MM.1S (cell line): ENCODE measurements at regions not wholly inside any gene's neighbourhood (a gene's known extent, or its start where the extent isn't known, plus 50 kb on each side); places are given as distances from the start of the nearest gene placed in this dataset.

ENCODE experiments used
- DNase-seq: peaks from one replicate; pipeline ENCODE4 v3.0.0-alpha.2; 2015
- H2AFZ ChIP-seq: fragments of 300-600 bp; sonication (generic); 2 replicates; pipeline ENCODE4 v1.6.0; 2016; ENCODE audit warnings: antibody characterized with exemption, low read length
- H3F3A ChIP-seq: fragments of 300-600 bp; sonication (generic); 2 replicates; pipeline ENCODE4 v1.6.1; 2016; ENCODE audit warnings: mild to moderate bottlenecking, antibody characterized with exemption, low read length, moderate library complexity, mixed read lengths; ENCODE audit not compliant: insufficient read depth
- H3K27ac ChIP-seq: fragments of 300-600 bp; sonication (generic); 2 replicates; pipeline ENCODE4 v1.5.1; 2016; ENCODE audit warnings: mild to moderate bottlenecking, low read length
- H3K27me3 ChIP-seq: fragments of 300-600 bp; sonication (generic); replicated peaks from 2 replicates; pipeline ENCODE4 v1.6.0; 2016; ENCODE audit warnings: low read length; ENCODE audit not compliant: insufficient read depth
- H3K36me3 ChIP-seq: fragments of 300-600 bp; sonication (generic); replicated peaks from 2 replicates; pipeline ENCODE4 v1.6.1; 2016; ENCODE audit warnings: mild to moderate bottlenecking, low read length, mixed read lengths; ENCODE audit not compliant: insufficient read depth
- H3K4me1 ChIP-seq: fragments of 300-600 bp; sonication (generic); 2 replicates; pipeline ENCODE4 v1.6.1; 2016; ENCODE audit warnings: low read length, mixed read lengths
- H3K4me2 ChIP-seq: fragments of 300-600 bp; sonication (generic); 2 replicates; pipeline ENCODE4 v1.6.0; 2016; ENCODE audit warnings: low read depth, low read length
- H3K4me3 ChIP-seq: fragments of 300-600 bp; sonication (generic); 2 replicates; pipeline ENCODE4 v1.5.1; 2016; ENCODE audit warnings: low read length, mixed read lengths
- H3K79me2 ChIP-seq: fragments of 300-600 bp; sonication (generic); 2 replicates; pipeline ENCODE4 v1.6.1; 2016; ENCODE audit warnings: mixed run types, low read length, mixed read lengths
- H3K9ac ChIP-seq: fragments of 300-600 bp; sonication (generic); 2 replicates; pipeline ENCODE4 v1.6.1; 2016; ENCODE audit warnings: low read length, mixed read lengths
- H3K9me2 ChIP-seq: fragments of 300-600 bp; sonication (generic); replicated peaks from 2 replicates; pipeline ENCODE4 v1.6.1; 2016; ENCODE audit warnings: mild to moderate bottlenecking, low read length, mixed read lengths; ENCODE audit not compliant: insufficient read depth
- H3K9me3 ChIP-seq: fragments of 300-600 bp; sonication (generic); replicated peaks from 2 replicates; pipeline ENCODE4 v1.6.1; 2016; ENCODE audit warnings: mild to moderate bottlenecking, low read length, mixed read lengths; ENCODE audit not compliant: insufficient read depth
- H4K20me1 ChIP-seq: fragments of 300-600 bp; sonication (generic); 2 replicates; pipeline ENCODE4 v1.6.1; 2016; ENCODE audit warnings: mild to moderate bottlenecking, low read length, moderate library complexity, mixed read lengths; ENCODE audit not compliant: insufficient read depth
- EZH2 ChIP-seq: fragments of 300-600 bp; sonication (generic); optimal IDR thresholded peaks from 2 replicates; pipeline ENCODE3; 2017; ENCODE audit warnings: low read depth, mild to moderate bottlenecking, antibody characterized with exemption, low read length, mixed read lengths
- EZH2phosphoT487 ChIP-seq: fragments of 300-600 bp; sonication (generic); IDR thresholded peaks from 2 replicates; pipeline ENCODE4 v1.6.1; 2018; ENCODE audit warnings: antibody characterized with exemption, low read length
- TF ChIP-seq, protein P1 (sequence below): fragments of 300-600 bp; sonication (generic); IDR thresholded peaks from 2 replicates; pipeline ENCODE4 v1.5.1; 2016; ENCODE audit warnings: antibody characterized with exemption, low read length, mixed read lengths

DNA sequence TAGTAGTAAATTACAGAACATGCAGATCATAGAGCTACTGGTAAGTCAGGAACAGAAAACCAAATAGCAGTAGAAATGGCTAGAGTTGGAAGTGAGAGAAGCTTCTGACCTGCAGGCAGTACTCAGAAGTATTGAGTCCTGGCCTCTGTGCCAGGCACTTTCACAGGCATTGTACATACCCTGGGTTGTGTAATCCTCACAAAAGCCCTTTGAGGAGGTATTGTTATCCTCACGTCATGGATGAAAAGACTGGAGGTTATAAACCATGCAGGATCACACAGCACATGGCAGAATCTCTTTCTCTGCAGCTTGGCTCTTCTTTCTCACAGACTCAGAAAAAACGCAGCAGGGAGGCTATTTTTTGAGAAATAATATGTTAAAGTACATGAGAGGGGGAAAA, 789.3 kb upstream of the FAM98A start:
- DNase-seq, result no peak
- H4K20me1 ChIP-seq, result no peaks in the 10 kb centered on the region
- TF ChIP-seq EZH2 (no peak), EZH2phosphoT487 (no peak)
- TF ChIP-seq, protein P1, sequence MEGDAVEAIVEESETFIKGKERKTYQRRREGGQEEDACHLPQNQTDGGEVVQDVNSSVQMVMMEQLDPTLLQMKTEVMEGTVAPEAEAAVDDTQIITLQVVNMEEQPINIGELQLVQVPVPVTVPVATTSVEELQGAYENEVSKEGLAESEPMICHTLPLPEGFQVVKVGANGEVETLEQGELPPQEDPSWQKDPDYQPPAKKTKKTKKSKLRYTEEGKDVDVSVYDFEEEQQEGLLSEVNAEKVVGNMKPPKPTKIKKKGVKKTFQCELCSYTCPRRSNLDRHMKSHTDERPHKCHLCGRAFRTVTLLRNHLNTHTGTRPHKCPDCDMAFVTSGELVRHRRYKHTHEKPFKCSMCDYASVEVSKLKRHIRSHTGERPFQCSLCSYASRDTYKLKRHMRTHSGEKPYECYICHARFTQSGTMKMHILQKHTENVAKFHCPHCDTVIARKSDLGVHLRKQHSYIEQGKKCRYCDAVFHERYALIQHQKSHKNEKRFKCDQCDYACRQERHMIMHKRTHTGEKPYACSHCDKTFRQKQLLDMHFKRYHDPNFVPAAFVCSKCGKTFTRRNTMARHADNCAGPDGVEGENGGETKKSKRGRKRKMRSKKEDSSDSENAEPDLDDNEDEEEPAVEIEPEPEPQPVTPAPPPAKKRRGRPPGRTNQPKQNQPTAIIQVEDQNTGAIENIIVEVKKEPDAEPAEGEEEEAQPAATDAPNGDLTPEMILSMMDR, result no peak
- no peak overlapping the region for H2AFZ ChIP-seq
- no peaks in the 10 kb centered on the region for H3K79me2 ChIP-seq
- no peak overlapping the region for H3K27ac ChIP-seq
- no peaks in the 10 kb centered on the region for H3F3A ChIP-seq
- H3K9ac ChIP-seq, result no peak overlapping the region
- H3K9me2 ChIP-seq, result no peaks in the 10 kb centered on the region
- no peaks in the 10 kb centered on the region for H3K9me3 ChIP-seq
- no peaks in the 10 kb centered on the region for H3K27me3 ChIP-seq
- H3K4me3 ChIP-seq, result no peak overlapping the region
- no peaks in the 10 kb centered on the region for H3K4me1 ChIP-seq
- H3K4me2 ChIP-seq, result no peak overlapping the region
- H3K36me3 ChIP-seq, result no peaks in the 10 kb centered on the region

DNA sequence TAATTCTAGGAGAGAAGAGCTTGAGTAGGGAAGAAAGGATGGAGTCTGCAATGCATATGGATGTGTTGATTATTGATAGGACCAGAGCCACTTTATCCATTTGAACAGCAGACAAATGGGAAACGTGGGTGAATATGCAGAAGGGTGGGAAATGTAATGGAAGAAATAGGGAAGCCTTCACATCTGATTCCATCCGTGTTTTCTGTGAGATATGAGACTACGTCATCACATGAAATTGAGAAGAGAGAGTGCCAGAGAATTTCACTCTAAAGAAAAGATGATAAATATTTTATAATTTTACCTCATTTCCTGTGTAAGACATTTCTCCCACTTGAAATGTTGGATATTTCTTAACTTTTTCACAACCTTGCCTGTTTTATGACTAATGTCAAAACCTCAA, 788.4 kb upstream of the FAM98A start:
- H3K79me2 ChIP-seq, result no peaks in the 10 kb centered on the region
- H3K9me3 ChIP-seq, result no peaks in the 10 kb centered on the region
- H3K4me1 ChIP-seq, result no peaks in the 10 kb centered on the region
- H3K36me3 ChIP-seq, result no peaks in the 10 kb centered on the region
- no peak overlapping the region for H2AFZ ChIP-seq
- no peaks in the 10 kb centered on the region for H3K9me2 ChIP-seq
- TF ChIP-seq EZH2 (no peak), EZH2phosphoT487 (no peak)
- TF ChIP-seq, protein P1, result no peak
- H3K9ac ChIP-seq, result no peak overlapping the region
- H3K4me3 ChIP-seq, result no peak overlapping the region
- H3K27me3 ChIP-seq, result no peaks in the 10 kb centered on the region
- no peak overlapping the region for H3K27ac ChIP-seq
- no peak for DNase-seq
- H3F3A ChIP-seq, result no peaks in the 10 kb centered on the region
- no peaks in the 10 kb centered on the region for H4K20me1 ChIP-seq
- no peak overlapping the region for H3K4me2 ChIP-seq

DNA sequence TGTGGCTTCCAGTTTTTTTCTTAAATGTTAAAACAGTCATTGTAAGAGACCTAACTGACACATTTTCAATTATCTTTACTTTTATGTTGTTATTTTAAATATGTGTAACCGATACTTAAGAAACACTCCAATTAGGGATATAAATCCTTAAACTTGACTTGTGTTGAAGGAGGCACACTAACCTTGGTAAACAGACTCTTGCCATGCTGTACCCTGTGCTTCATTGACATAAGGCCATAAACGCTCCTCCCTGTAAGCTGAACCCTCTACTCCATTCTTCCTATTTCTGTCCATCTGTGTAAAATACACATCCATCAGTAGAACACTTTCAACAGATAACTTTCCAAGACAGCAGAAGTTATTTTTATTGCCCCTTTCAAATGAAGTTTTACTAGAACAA, 780.5 kb upstream of the FAM98A start:
- Histone ChIP-seq H3K36me3 (no peaks in the 10 kb centered on the region), H3K9ac (no peak overlapping the region), H3K4me3 (no peak overlapping the region), H3K4me1 (no peaks in the 10 kb centered on the region), H3K9me2 (no peaks in the 10 kb centered on the region), H2AFZ (no peak overlapping the region), H3F3A (no peaks in the 10 kb centered on the region), H3K4me2 (no peak overlapping the region), H3K79me2 (no peaks in the 10 kb centered on the region), H3K9me3 (no peaks in the 10 kb centered on the region), H4K20me1 (no peaks in the 10 kb centered on the region), H3K27me3 (no peaks in the 10 kb centered on the region), H3K27ac (no peak overlapping the region)
- no peak for DNase-seq
- TF ChIP-seq EZH2phosphoT487, result no peak
- TF ChIP-seq, protein P1, result no peak
- TF ChIP-seq EZH2, result no peak
